Uterus (tissue), 2 donors: ENCODE measurements at regions not wholly inside any gene's neighbourhood (a gene's known extent, or its start where the extent isn't known, plus 50 kb on each side); places are given as distances from the start of the nearest gene placed in this dataset.

Experiments
- POLR2A ChIP-seq, 2 donors: fragments of 450-650 bp; IDR thresholded peaks; one replicate each; pipeline ENCODE4 v1.6.1; 2016; ENCODE audit warnings: antibody characterized with exemption in 2 of 2, mild to moderate bottlenecking in 1 of 2, moderate library complexity in 1 of 2
- TF ChIP-seq, protein P1 (sequence below), 4 experiments: fragments of 200-600 bp in 2 of 4; fragments of 450-650 bp in 2 of 4; sonication (generic) in 2 of 4; IDR thresholded peaks; one replicate each; pipeline ENCODE4 v1.5.1; 2016 to 2019; ENCODE audit warnings: antibody characterized with exemption in 4 of 4, mild to moderate bottlenecking in 2 of 4, moderate library complexity in 1 of 4

DNA sequence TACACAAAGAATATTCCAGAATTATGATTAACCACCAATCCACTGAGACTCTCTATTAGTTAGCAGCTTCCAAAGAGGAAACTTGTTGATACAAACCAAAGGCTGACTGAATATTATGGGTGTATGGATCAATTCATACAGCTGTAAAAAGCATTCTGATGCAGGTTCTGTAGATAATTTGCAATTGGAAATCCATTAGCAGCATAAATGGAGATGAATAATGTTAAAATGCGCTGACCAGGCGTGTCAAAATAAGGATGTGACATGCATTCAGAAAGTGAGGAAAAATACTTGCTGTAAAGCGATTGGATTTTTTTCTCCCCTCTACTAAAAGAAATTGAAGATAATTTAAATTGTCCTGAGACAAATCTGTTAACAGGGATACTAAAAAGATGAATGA is 169.0 kb upstream of the DDX18 start:
- TF ChIP-seq, protein P1, sequence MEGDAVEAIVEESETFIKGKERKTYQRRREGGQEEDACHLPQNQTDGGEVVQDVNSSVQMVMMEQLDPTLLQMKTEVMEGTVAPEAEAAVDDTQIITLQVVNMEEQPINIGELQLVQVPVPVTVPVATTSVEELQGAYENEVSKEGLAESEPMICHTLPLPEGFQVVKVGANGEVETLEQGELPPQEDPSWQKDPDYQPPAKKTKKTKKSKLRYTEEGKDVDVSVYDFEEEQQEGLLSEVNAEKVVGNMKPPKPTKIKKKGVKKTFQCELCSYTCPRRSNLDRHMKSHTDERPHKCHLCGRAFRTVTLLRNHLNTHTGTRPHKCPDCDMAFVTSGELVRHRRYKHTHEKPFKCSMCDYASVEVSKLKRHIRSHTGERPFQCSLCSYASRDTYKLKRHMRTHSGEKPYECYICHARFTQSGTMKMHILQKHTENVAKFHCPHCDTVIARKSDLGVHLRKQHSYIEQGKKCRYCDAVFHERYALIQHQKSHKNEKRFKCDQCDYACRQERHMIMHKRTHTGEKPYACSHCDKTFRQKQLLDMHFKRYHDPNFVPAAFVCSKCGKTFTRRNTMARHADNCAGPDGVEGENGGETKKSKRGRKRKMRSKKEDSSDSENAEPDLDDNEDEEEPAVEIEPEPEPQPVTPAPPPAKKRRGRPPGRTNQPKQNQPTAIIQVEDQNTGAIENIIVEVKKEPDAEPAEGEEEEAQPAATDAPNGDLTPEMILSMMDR (IDR thresholded peaks at IDR 0.05), result no peak
- no peak for TF ChIP-seq POLR2A (IDR thresholded peaks at IDR 0.05)
